SK-N-SH treated with all-trans-retinoic acid at 6 μM for 48 hours (cell line): ENCODE measurements at regions not wholly inside any gene's neighbourhood (a gene's known extent, or its start where the extent isn't known, plus 50 kb on each side); places are given as distances from the start of the nearest gene placed in this dataset.

Experiments used
- ARNTL ChIP-seq: fragments of 450-650 bp; formaldehyde crosslinking; IDR thresholded peaks from 2 replicates; pipeline ENCODE4 v1.5.0; 2020; ENCODE audit warnings: low read depth, mild to moderate bottlenecking, moderate library complexity, borderline replicate concordance
- BACH2 ChIP-seq: fragments of 250-450 bp; sonication (Bioruptor Pico); IDR thresholded peaks from 2 replicates; pipeline ENCODE4 v1.9.0; 2021; ENCODE audit warnings: mild to moderate bottlenecking, borderline replicate concordance
- CSDC2 ChIP-seq: fragments of 250-450 bp; sonication (Bioruptor Pico); IDR thresholded peaks from 2 replicates; pipeline ENCODE4 v1.5.0; 2020; ENCODE audit warnings: mild to moderate bottlenecking, moderate library complexity
- ISL1 ChIP-seq: fragments of 250-450 bp; sonication (Bioruptor Pico); IDR thresholded peaks from 2 replicates; pipeline ENCODE4 v2.1.2; 2022; ENCODE audit warnings: mild to moderate bottlenecking, moderate library complexity
- ZC3H10 ChIP-seq: fragments of 250-450 bp; sonication (Bioruptor Pico); IDR thresholded peaks from 2 replicates; pipeline ENCODE4 v1.5.1; 2021; ENCODE audit warnings: mild to moderate bottlenecking, moderate library complexity
- ZFP3 ChIP-seq: fragments of 250-450 bp; sonication (Bioruptor Pico); IDR thresholded peaks from 2 replicates; pipeline ENCODE4 v1.5.0; 2020; ENCODE audit warnings: mild to moderate bottlenecking, moderate library complexity
- ZFP30 ChIP-seq: fragments of 450-650 bp; formaldehyde crosslinking; IDR thresholded peaks from 2 replicates; pipeline ENCODE4 v1.5.0; 2022; ENCODE audit warnings: mild to moderate bottlenecking, moderate library complexity
- TF ChIP-seq, protein P1 (sequence below): fragments of 250-450 bp; sonication (Bioruptor Pico); IDR thresholded peaks from 2 replicates; pipeline ENCODE4 v1.5.1; 2020; ENCODE audit warnings: low read depth, mild to moderate bottlenecking, moderate library complexity
- TF ChIP-seq, protein P2 (sequence below): fragments of 250-450 bp; sonication (Bioruptor Pico); IDR thresholded peaks from 2 replicates; pipeline ENCODE4 v1.8.0; 2020; ENCODE audit warnings: mild to moderate bottlenecking, moderate library complexity, borderline replicate concordance

DNA sequence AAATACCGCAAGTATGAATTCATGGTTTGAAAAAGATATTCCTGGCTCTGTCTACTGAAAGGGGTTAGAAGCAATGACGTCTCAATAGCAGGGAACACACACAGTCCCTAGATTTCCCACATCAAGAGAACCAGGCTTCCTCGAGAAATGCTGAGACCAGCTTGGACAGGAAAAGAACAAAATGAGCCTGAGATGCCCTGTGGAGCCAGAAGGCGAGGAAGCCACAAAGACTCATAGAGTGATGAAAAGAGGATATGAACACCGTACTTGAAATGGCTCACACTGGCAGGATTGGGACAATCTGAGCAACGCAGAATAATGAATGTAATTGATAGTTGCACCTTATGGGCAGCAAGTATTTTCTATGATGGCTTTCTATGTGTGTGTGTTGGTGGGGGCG is 302.4 kb upstream of the ATP10A start:
- TF ChIP-seq CSDC2 (no peak), BACH2 (no peak), ZFP30 (CRISPR knock-in tag) (no peak), ZC3H10 (no peak), ISL1 (CRISPR knock-in tag) (no peak), ARNTL (no peak), ZFP3 (CRISPR knock-in tag) (no peak)
- TF ChIP-seq, protein P1, sequence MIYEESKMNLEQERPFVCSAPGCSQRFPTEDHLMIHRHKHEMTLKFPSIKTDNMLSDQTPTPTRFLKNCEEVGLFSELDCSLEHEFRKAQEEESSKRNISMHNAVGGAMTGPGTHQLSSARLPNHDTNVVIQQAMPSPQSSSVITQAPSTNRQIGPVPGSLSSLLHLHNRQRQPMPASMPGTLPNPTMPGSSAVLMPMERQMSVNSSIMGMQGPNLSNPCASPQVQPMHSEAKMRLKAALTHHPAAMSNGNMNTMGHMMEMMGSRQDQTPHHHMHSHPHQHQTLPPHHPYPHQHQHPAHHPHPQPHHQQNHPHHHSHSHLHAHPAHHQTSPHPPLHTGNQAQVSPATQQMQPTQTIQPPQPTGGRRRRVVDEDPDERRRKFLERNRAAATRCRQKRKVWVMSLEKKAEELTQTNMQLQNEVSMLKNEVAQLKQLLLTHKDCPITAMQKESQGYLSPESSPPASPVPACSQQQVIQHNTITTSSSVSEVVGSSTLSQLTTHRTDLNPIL: no peak
- TF ChIP-seq, protein P2, sequence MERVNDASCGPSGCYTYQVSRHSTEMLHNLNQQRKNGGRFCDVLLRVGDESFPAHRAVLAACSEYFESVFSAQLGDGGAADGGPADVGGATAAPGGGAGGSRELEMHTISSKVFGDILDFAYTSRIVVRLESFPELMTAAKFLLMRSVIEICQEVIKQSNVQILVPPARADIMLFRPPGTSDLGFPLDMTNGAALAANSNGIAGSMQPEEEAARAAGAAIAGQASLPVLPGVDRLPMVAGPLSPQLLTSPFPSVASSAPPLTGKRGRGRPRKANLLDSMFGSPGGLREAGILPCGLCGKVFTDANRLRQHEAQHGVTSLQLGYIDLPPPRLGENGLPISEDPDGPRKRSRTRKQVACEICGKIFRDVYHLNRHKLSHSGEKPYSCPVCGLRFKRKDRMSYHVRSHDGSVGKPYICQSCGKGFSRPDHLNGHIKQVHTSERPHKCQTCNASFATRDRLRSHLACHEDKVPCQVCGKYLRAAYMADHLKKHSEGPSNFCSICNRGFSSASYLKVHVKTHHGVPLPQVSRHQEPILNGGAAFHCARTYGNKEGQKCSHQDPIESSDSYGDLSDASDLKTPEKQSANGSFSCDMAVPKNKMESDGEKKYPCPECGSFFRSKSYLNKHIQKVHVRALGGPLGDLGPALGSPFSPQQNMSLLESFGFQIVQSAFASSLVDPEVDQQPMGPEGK (CRISPR knock-in tag): no peak
